Smooth muscle cell (in vitro differentiated cells): ENCODE measurements at regions not wholly inside any gene's neighbourhood (a gene's known extent, or its start where the extent isn't known, plus 50 kb on each side); places are given as distances from the start of the nearest gene placed in this dataset.

Experiments used
- DNase-seq: peaks from one replicate; lab custom pipeline; 2025; ENCODE audit not compliant: unreplicated experiment; lab: John Stamatoyannopoulos, UW
- H2AFZ ChIP-seq: fragments of 200-600 bp; sonication (generic); 2 replicates; pipeline ENCODE4 v1.6.0; 2016; ENCODE audit warnings: antibody characterized with exemption, low read depth, mild to moderate bottlenecking
- H3F3A ChIP-seq: fragments of 200-600 bp; sonication (generic); 2 replicates; pipeline ENCODE4 v1.6.0; 2017; ENCODE audit warnings: antibody characterized with exemption, low read depth
- H3K27ac ChIP-seq: fragments of 200-600 bp; sonication (generic); 2 replicates; pipeline ENCODE4 v1.5.1; 2016; ENCODE audit warnings: low read depth, mild to moderate bottlenecking
- H3K27me3 ChIP-seq: fragments of 200-600 bp; sonication (generic); 2 replicates; pipeline ENCODE4 v1.6.1; 2016; ENCODE audit warnings: low read depth, mild to moderate bottlenecking
- H3K36me3 ChIP-seq: fragments of 200-600 bp; sonication (generic); 2 replicates; pipeline ENCODE4 v1.5.1; 2016; ENCODE audit warnings: low read depth
- H3K4me1 ChIP-seq: fragments of 200-600 bp; sonication (generic); 2 replicates; pipeline ENCODE4 v1.5.1; 2016; ENCODE audit warnings: low read depth
- H3K4me2 ChIP-seq: fragments of 200-600 bp; sonication (generic); 2 replicates; pipeline ENCODE4 v1.6.0; 2016; ENCODE audit warnings: mild to moderate bottlenecking
- H3K4me3 ChIP-seq: fragments of 200-600 bp; sonication (generic); 2 replicates; pipeline ENCODE4 v1.5.1; 2016; ENCODE audit warnings: mild to moderate bottlenecking
- H3K79me2 ChIP-seq: fragments of 200-600 bp; sonication (generic); 2 replicates; pipeline ENCODE4 v1.6.0; 2016; ENCODE audit warnings: low read depth, mild to moderate bottlenecking
- H3K9ac ChIP-seq: fragments of 200-600 bp; sonication (generic); 2 replicates; pipeline ENCODE4 v1.6.0; 2016; ENCODE audit warnings: low read depth
- H3K9me3 ChIP-seq: fragments of 200-600 bp; sonication (generic); replicated peaks from 2 replicates; pipeline ENCODE4 v1.5.1; 2016; ENCODE audit warnings: low read depth
- H4K20me1 ChIP-seq: fragments of 200-600 bp; sonication (generic); 2 replicates; pipeline ENCODE4 v1.6.0; 2016; ENCODE audit warnings: low read depth
- WGBS: methylation state at CpG from one replicate; pipeline ENCODE4 v1.1.7; 2016; ENCODE audit warnings: low lambda C conversion rate; 5-methylcytosine and 5-hydroxymethylcytosine counted together
- TF ChIP-seq, protein P1 (sequence below): fragments of 200-600 bp; sonication (generic); IDR thresholded peaks from 2 replicates; pipeline ENCODE4 v1.5.1; 2017; ENCODE audit warnings: borderline replicate concordance, mild to moderate bottlenecking, antibody characterized with exemption; ENCODE audit not compliant: insufficient read depth, poor library complexity, severe bottlenecking

DNA sequence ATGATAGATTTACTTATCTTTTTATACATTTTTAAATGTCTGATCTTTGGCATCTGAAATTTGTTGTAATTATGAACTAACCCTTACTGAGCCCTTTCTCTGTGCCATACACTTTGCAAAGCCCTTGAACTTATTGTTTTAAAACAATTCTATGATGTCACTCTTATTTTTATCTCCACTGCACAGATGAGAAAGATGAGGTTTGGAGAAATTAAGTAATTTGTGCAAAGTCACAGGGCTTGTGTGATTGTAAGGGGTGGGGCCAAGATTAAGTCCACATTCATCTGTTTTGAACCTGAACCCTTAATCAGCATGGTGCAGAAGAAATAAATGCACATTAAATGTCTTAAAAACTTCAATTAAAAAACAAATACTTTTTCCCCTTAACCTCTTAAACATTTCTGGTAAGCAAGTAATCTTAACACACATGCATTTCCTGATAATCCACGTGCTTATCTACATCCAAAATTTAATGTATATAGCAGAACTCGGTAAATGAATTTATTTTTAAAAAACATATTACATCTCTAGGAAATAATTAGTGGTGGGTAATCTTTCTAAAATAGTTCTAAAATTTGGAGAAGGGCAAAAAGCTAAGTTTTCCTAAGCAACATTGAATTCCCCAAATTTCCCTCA is 189.8 kb upstream of the TBC1D5 start:
- H3K4me1 ChIP-seq = no peaks in the 10 kb centered on the region

DNA sequence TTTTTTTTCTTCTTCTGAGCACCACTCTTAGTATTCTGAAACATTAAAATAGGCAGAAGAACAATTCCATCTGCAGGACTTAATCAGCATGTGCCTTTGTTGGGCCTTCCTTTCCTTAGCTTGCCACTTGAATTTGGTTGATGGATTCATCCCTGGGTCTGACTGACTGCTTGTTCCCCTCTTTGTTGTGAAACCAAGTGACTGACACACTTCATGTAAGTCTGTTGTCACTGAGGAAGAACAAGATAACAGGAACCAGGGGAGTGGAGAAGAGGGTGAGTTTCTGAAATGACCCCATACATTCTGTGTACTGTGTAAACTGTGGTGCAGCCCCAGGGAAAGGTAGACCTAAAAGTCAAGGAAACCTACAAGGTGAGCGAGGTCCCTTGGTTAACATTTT is 188.7 kb upstream of the TBC1D5 start:
- TF ChIP-seq, protein P1, sequence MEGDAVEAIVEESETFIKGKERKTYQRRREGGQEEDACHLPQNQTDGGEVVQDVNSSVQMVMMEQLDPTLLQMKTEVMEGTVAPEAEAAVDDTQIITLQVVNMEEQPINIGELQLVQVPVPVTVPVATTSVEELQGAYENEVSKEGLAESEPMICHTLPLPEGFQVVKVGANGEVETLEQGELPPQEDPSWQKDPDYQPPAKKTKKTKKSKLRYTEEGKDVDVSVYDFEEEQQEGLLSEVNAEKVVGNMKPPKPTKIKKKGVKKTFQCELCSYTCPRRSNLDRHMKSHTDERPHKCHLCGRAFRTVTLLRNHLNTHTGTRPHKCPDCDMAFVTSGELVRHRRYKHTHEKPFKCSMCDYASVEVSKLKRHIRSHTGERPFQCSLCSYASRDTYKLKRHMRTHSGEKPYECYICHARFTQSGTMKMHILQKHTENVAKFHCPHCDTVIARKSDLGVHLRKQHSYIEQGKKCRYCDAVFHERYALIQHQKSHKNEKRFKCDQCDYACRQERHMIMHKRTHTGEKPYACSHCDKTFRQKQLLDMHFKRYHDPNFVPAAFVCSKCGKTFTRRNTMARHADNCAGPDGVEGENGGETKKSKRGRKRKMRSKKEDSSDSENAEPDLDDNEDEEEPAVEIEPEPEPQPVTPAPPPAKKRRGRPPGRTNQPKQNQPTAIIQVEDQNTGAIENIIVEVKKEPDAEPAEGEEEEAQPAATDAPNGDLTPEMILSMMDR = no peak

More for the DNA sequence above, 189.8 kb upstream of the TBC1D5 start:
- Histone ChIP-seq H3K9me3 (no peaks in the 10 kb centered on the region), H2AFZ (no peak overlapping the region), H4K20me1 (no peaks in the 10 kb centered on the region), H3K36me3 (no peaks in the 10 kb centered on the region), H3K9ac (no peak overlapping the region), H3K4me3 (no peak overlapping the region), H3K27ac (no peak overlapping the region), H3F3A (no peaks in the 10 kb centered on the region), H3K4me2 (no peak overlapping the region), H3K79me2 (no peaks in the 10 kb centered on the region), H3K27me3 (no peaks in the 10 kb centered on the region)
- WGBS = 93% methylated on average over 2 of the region's 2 CpGs
- DNase-seq = no peak
- TF ChIP-seq, protein P1 = no peak

DNA sequence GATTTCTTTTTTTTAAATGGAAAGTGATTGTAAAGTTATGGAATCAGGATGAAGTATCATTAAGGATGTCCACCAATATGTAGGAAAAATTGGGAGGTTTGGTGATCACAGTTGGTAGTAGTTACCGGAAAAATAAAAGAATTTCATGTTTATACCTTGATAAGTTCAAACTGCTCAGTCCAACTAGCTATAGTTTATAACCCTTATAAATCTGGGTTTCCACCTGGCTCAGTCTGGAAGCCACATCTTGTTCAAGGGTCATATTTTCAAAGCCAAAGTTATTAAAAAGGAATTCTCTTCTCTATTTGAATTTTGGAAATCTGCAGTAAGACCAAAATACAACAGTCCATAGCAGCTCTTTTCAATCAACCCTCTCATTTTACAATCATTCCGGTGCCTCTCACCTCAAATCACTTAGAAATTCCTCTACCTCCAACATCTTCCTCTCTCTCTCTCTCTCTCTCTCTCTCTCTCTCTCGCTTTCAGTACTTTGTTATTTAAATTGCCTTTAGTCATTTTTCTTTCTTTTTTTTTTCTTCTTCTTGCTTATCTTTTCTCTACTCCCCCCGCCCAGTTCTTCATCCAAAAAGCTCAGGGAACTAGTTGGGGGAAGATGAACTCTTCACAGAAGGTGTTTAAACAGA is 186.2 kb upstream of the TBC1D5 start:
- TF ChIP-seq, protein P1 = no peak
- H3K9ac ChIP-seq = no peak overlapping the region
- no peaks in the 10 kb centered on the region for H3F3A ChIP-seq
- H3K9me3 ChIP-seq = no peaks in the 10 kb centered on the region
- DNase-seq = no peak
- H3K4me3 ChIP-seq = no peak overlapping the region
- H2AFZ ChIP-seq = no peak overlapping the region
- peaks cover 2% of the 10 kb centered on the region for H4K20me1 ChIP-seq
- H3K4me2 ChIP-seq = no peak overlapping the region
- H3K4me1 ChIP-seq = no peaks in the 10 kb centered on the region
- H3K27ac ChIP-seq = no peak overlapping the region
- no peaks in the 10 kb centered on the region for H3K79me2 ChIP-seq
- H3K36me3 ChIP-seq = no peaks in the 10 kb centered on the region
- H3K27me3 ChIP-seq = no peaks in the 10 kb centered on the region
- 89% methylated on average over 4 of the region's 4 CpGs for WGBS

More for the DNA sequence above, 188.7 kb upstream of the TBC1D5 start:
- H3K4me3 ChIP-seq = no peak overlapping the region
- WGBS = 93% methylated on average over 1 of the region's 1 CpG
- no peak overlapping the region for H3K4me2 ChIP-seq
- H3F3A ChIP-seq = no peaks in the 10 kb centered on the region
- no peak for DNase-seq
- H3K9ac ChIP-seq = no peak overlapping the region
- peaks cover 2% of the 10 kb centered on the region for H4K20me1 ChIP-seq
- no peaks in the 10 kb centered on the region for H3K79me2 ChIP-seq
- no peaks in the 10 kb centered on the region for H3K9me3 ChIP-seq
- no peaks in the 10 kb centered on the region for H3K36me3 ChIP-seq
- no peaks in the 10 kb centered on the region for H3K4me1 ChIP-seq
- no peak overlapping the region for H3K27ac ChIP-seq
- no peak overlapping the region for H2AFZ ChIP-seq
- no peaks in the 10 kb centered on the region for H3K27me3 ChIP-seq

DNA sequence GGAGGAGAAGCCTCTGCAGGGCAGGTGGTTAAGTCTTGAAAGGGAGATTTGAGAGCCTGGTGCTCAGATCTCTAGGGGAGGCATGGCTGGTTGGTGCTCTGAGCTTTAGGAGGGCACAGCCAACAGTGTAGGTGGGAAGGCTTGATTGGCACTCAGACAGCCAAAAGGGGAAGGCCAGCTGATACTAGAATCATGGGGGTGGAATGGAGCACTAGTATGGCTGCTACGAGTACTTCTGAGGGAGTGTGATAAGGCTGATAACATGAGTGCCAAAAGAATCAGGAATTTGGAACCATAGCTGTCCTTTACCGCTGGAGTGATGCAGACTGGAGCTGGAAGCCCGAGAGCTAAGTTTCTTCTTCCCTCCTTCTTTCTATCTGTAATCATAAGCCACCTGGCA is 184.6 kb upstream of the TBC1D5 start:
- Histone ChIP-seq H3K4me2 (no peak overlapping the region), H3K27ac (no peak overlapping the region), H3K36me3 (no peaks in the 10 kb centered on the region), H3K4me3 (no peak overlapping the region), H3K4me1 (no peaks in the 10 kb centered on the region), H3K79me2 (no peaks in the 10 kb centered on the region), H4K20me1 (peaks cover 6% of the 10 kb centered on the region), H3F3A (no peaks in the 10 kb centered on the region), H3K9ac (no peak overlapping the region), H3K9me3 (no peaks in the 10 kb centered on the region), H2AFZ (no peak overlapping the region), H3K27me3 (no peaks in the 10 kb centered on the region)
- 85% methylated on average over 3 of the region's 3 CpGs for WGBS
- no peak for DNase-seq
- TF ChIP-seq, protein P1 = no peak
